NT2/D1 (cell line): ENCODE measurements at regions not wholly inside any gene's neighbourhood (a gene's known extent, or its start where the extent isn't known, plus 50 kb on each side); places are given as distances from the start of the nearest gene placed in this dataset.

Source experiments
- SUZ12 ChIP-seq: IDR thresholded peaks from 2 replicates; pipeline ENCODE4 v1.6.1; 2011; ENCODE audit not compliant: insufficient read length, insufficient read depth; ENCODE audit errors: extremely low read depth
- YY1 ChIP-seq: IDR thresholded peaks from 2 replicates; pipeline ENCODE4 v1.6.1; 2011; ENCODE audit not compliant: insufficient read length, insufficient read depth
- ZNF274 ChIP-seq: IDR thresholded peaks from 2 replicates; pipeline ENCODE4 v1.6.1; 2011; ENCODE audit warnings: mild to moderate bottlenecking, low read depth, low read length

DNA sequence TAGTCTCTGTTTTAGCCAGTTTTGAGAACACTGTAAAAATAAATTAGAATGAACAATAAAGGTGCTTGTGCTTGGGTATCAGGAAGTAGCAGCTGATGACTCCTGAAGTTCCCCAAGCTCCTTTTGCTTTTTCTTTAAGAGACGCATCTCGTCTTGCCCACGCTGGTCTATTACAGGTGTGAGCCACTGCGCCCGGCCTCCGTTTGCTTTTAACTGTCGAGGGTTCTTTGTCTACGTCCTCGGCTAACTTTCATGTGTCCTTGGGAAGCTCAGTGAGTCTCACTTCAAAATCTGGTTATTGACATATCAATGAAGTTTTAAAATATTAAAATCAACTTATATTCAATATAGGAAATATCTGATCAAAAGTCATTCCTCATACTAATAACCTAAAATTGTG is 246.5 kb downstream of the FBXO15 start:
- TF ChIP-seq SUZ12 (no peak), ZNF274 (no peak), YY1 (no peak)
